GM12878 (cell line): ENCODE measurements at regions not wholly inside any gene's neighbourhood (a gene's known extent, or its start where the extent isn't known, plus 50 kb on each side); places are given as distances from the start of the nearest gene placed in this dataset.

Experiments
- ATAC-seq: fragments of 200-7000 bp; cut with Tn5 transposase; 3 replicates; pipeline ENCODE4 v1.9.1; 2020; ENCODE audit warnings: mild to moderate bottlenecking, moderate library complexity
- BruUV-seq: library from RNA; stranded (reverse); fragments of 400-500 nt; replicated peaks from 2 replicates; lab custom pipeline; 2021; lab: Mats Ljungman, UMichigan
- CTCF ChIA-PET: fragments of 300-600 bp; sonication (Branson Sonifier 250); formaldehyde crosslinking; extraction: SDS; loops from one replicate; lab custom pipeline; 2021; ENCODE audit warnings: inconsistent platforms; lab: Yijun Ruan, JAX
- POLR2A ChIA-PET: fragments of 350-600 bp; formaldehyde crosslinking; extraction: SDS; loops from one replicate; lab custom pipeline; 2021; ENCODE audit warnings: inconsistent platforms; lab: Charles Lee
- RAD21 ChIA-PET: fragments of 300-600 bp; sonication (Branson Sonifier 250); formaldehyde crosslinking; loops from one replicate; lab custom pipeline; 2023; ENCODE audit warnings: antibody characterized with exemption; ENCODE audit not compliant: unreplicated experiment; lab: Charles Lee
- SMC1A ChIA-PET: fragments of 300-600 bp; sonication (Branson Sonifier 250); formaldehyde crosslinking; loops from one replicate; lab custom pipeline; 2023; ENCODE audit not compliant: unreplicated experiment, uncharacterized antibody; lab: Charles Lee
- DNase-seq: peaks from one replicate; pipeline ENCODE4 v3.0.0-alpha.2; 2011; ENCODE audit warnings: low read depth, low spot score
- FAIRE-seq: peaks from 3 replicates; lab custom pipeline; 2011; peaks lifted over from hg19 to GRCh38; lab: Jason Lieb, UNC
- H2AFZ ChIP-seq: 2 replicates; pipeline ENCODE4 v1.6.0; 2011; ENCODE audit warnings: low read depth, low read length, control low read depth; ENCODE audit not compliant: control insufficient read depth
- H3K27ac ChIP-seq: 2 replicates; pipeline ENCODE4 v1.5.1; 2011; ENCODE audit warnings: control low read depth; ENCODE audit not compliant: control insufficient read depth, insufficient read depth
- H3K27me3 ChIP-seq, 2 experiments: replicated peaks in 1 of 2; 2 replicates each; pipeline versions ENCODE4 v1.6.0 to v1.6.1; 2011; ENCODE audit warnings: low read length in 1 of 2; ENCODE audit not compliant: control insufficient read depth in 2 of 2, insufficient read depth in 2 of 2
- H3K36me3 ChIP-seq, 2 experiments: 2 replicates each; pipeline ENCODE4 v1.5.1; 2011; ENCODE audit warnings: low read length in 1 of 2; ENCODE audit not compliant: control insufficient read depth in 2 of 2, insufficient read depth in 2 of 2
- H3K4me1 ChIP-seq: 2 replicates; pipeline ENCODE4 v1.6.1; 2011; ENCODE audit warnings: mild to moderate bottlenecking, low read length, moderate library complexity, mixed read lengths; ENCODE audit not compliant: control insufficient read depth, insufficient read depth
- H3K4me2 ChIP-seq: 2 replicates; pipeline ENCODE4 v1.6.0; 2011; ENCODE audit warnings: control low read depth; ENCODE audit not compliant: control insufficient read depth, insufficient read depth
- H3K4me3 ChIP-seq: fragments of 200-600 bp; sonication (generic); 2 replicates; pipeline ENCODE4 v1.5.1; 2016
- H3K79me2 ChIP-seq: 2 replicates; pipeline ENCODE4 v1.6.0; 2011; ENCODE audit warnings: low read length; ENCODE audit not compliant: control insufficient read depth, insufficient read depth
- H3K9ac ChIP-seq: 2 replicates; pipeline ENCODE4 v1.8.0; 2011; ENCODE audit warnings: low read length, control low read depth, mixed read lengths; ENCODE audit not compliant: control insufficient read depth, insufficient read depth
- H3K9me3 ChIP-seq: replicated peaks from 3 replicates; pipeline ENCODE4 v1.5.1; 2011; ENCODE audit warnings: mild to moderate bottlenecking, low read length; ENCODE audit not compliant: control insufficient read depth, insufficient read depth
- H4K20me1 ChIP-seq: 2 replicates; pipeline ENCODE4 v1.6.0; 2011; ENCODE audit not compliant: control insufficient read depth, insufficient read depth
- ATF7 ChIP-seq: fragments of 450-650 bp; IDR thresholded peaks from 2 replicates; pipeline ENCODE4 v1.6.1; 2016; ENCODE audit warnings: low read depth, mild to moderate bottlenecking
- BACH1 ChIP-seq: fragments of 450-650 bp; IDR thresholded peaks from 2 replicates; pipeline ENCODE4 v1.6.1; 2017; ENCODE audit warnings: mild to moderate bottlenecking, borderline replicate concordance
- CHD4 ChIP-seq: fragments of 200-600 bp; sonication (generic); IDR thresholded peaks from 2 replicates; pipeline ENCODE4 v1.6.1; 2016; ENCODE audit warnings: mild to moderate bottlenecking
- EP300 ChIP-seq, 2 experiments: fragments of 150-350 bp in 1 of 2; IDR thresholded peaks; 2 replicates each; pipeline ENCODE4 v1.6.1; 2011 to 2012; ENCODE audit warnings: low read depth in 2 of 2, low read length in 2 of 2, borderline replicate concordance in 1 of 2, improper control_type of control experiment in 1 of 2, inconsistent platforms in 1 of 2; ENCODE audit not compliant: control insufficient read depth in 1 of 2
- EZH2 ChIP-seq: IDR thresholded peaks from 2 replicates; pipeline ENCODE4 v1.6.1; 2012; ENCODE audit warnings: low read depth, mild to moderate bottlenecking, control low read depth, inconsistent platforms, low read length, borderline replicate concordance; ENCODE audit not compliant: control insufficient read depth
- FOXK2 ChIP-seq: fragments of 450-650 bp; IDR thresholded peaks from 2 replicates; pipeline ENCODE4 v1.6.1; 2017; ENCODE audit warnings: mild to moderate bottlenecking, moderate library complexity
- GABPA ChIP-seq: IDR thresholded peaks from 2 replicates; pipeline ENCODE4 v1.6.1; 2014; ENCODE audit warnings: antibody characterized with exemption, low read depth, mild to moderate bottlenecking, inconsistent platforms
- HDGF ChIP-seq: fragments of 450-650 bp; IDR thresholded peaks from 2 replicates; pipeline ENCODE4 v1.6.1; 2016; ENCODE audit warnings: antibody characterized with exemption
- MTA2 ChIP-seq: fragments of 450-650 bp; IDR thresholded peaks from 2 replicates; pipeline ENCODE4 v1.6.1; 2016; ENCODE audit warnings: low read depth, mild to moderate bottlenecking, moderate library complexity
- NR2F1 ChIP-seq: fragments of 450-650 bp; conservative IDR thresholded peaks from 2 replicates; pipeline ENCODE4 v1.6.1; 2017; ENCODE audit warnings: mild to moderate bottlenecking
- POLR2A ChIP-seq: IDR thresholded peaks from 2 replicates; pipeline ENCODE4 v1.6.1; 2011; ENCODE audit warnings: low read depth, mild to moderate bottlenecking, low read length
- POLR2AphosphoS5 ChIP-seq: IDR thresholded peaks from 2 replicates; pipeline ENCODE4 v1.6.1; 2011; ENCODE audit warnings: mild to moderate bottlenecking, low read length, inconsistent platforms
- POU2F2 ChIP-seq: IDR thresholded peaks from 3 replicates; pipeline ENCODE4 v1.6.1; 2011; ENCODE audit warnings: low read depth, mild to moderate bottlenecking, low read length, borderline replicate concordance
- SIN3A ChIP-seq: IDR thresholded peaks from 2 replicates; pipeline ENCODE4 v1.6.1; 2012; ENCODE audit warnings: low read depth, low read length, improper control_type of control experiment
- SMARCA5 ChIP-seq: fragments of 450-650 bp; IDR thresholded peaks from 2 replicates; pipeline ENCODE4 v1.6.1; 2017; ENCODE audit warnings: mild to moderate bottlenecking
- ZNF274 ChIP-seq: IDR thresholded peaks from one replicate; pipeline ENCODE4 v1.8.0; 2011; ENCODE audit not compliant: insufficient read length, insufficient read depth
- ZNF622 ChIP-seq: fragments of 450-650 bp; IDR thresholded peaks from 2 replicates; pipeline ENCODE4 v1.6.1; 2017; ENCODE audit warnings: mild to moderate bottlenecking, inconsistent platforms
- WGBS: methylation state at CpG from one replicate; pipeline ENCODE4 v1.1.6; 2016; ENCODE audit warnings: low lambda C conversion rate; ENCODE audit not compliant: insufficient replicate concordance, insufficient coverage; ENCODE audit errors: missing lambda C conversion rate; 5-methylcytosine and 5-hydroxymethylcytosine counted together
- in situ Hi-C: fragments of 300-500 bp; cut with MboI; formaldehyde crosslinking; loops from 9 replicates; pipeline ENCODE4 v1.14.3; 2018; ENCODE audit warnings: mixed read lengths
- intact Hi-C: fragments of 100-400 bp; cut with micrococcal nuclease; formaldehyde crosslinking; loops from one replicate; pipeline ENCODE4 v1.14.2; 2022; ENCODE audit not compliant: unreplicated experiment
- TF ChIP-seq, protein P1 (sequence below): fragments of 450-650 bp; IDR thresholded peaks from 2 replicates; pipeline ENCODE4 v1.6.1; 2017; ENCODE audit warnings: mild to moderate bottlenecking, moderate library complexity
- TF ChIP-seq, protein P2 (sequence below): fragments of 450-650 bp; IDR thresholded peaks from 2 replicates; pipeline ENCODE4 v1.6.1; 2017; ENCODE audit warnings: low read depth, mild to moderate bottlenecking, moderate library complexity
- TF ChIP-seq, protein P3 (sequence below): fragments of 450-650 bp; IDR thresholded peaks from 2 replicates; pipeline ENCODE4 v1.6.1; 2016; ENCODE audit warnings: mild to moderate bottlenecking

DNA sequence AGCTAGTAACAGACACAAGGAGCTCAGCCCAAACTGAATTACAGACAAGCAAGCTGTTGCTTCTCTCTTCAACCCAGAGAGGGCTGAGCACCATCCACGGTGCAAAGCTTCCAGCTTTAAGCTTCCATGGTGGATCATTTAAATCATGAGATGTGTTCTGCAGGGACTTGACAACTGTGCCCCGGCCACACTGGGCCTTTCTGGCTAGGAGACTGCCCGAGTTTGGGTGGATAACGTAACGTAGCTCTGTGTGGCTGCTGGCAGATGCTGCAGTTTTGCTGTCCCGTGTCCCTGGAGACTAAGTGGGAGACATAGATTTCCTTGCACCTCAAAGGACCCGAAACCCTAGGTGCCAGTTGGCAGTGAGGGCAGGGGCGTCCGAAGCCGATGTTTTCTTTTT is 234.0 kb downstream of the IRX2 start (continued):
- TF ChIP-seq, protein P1, sequence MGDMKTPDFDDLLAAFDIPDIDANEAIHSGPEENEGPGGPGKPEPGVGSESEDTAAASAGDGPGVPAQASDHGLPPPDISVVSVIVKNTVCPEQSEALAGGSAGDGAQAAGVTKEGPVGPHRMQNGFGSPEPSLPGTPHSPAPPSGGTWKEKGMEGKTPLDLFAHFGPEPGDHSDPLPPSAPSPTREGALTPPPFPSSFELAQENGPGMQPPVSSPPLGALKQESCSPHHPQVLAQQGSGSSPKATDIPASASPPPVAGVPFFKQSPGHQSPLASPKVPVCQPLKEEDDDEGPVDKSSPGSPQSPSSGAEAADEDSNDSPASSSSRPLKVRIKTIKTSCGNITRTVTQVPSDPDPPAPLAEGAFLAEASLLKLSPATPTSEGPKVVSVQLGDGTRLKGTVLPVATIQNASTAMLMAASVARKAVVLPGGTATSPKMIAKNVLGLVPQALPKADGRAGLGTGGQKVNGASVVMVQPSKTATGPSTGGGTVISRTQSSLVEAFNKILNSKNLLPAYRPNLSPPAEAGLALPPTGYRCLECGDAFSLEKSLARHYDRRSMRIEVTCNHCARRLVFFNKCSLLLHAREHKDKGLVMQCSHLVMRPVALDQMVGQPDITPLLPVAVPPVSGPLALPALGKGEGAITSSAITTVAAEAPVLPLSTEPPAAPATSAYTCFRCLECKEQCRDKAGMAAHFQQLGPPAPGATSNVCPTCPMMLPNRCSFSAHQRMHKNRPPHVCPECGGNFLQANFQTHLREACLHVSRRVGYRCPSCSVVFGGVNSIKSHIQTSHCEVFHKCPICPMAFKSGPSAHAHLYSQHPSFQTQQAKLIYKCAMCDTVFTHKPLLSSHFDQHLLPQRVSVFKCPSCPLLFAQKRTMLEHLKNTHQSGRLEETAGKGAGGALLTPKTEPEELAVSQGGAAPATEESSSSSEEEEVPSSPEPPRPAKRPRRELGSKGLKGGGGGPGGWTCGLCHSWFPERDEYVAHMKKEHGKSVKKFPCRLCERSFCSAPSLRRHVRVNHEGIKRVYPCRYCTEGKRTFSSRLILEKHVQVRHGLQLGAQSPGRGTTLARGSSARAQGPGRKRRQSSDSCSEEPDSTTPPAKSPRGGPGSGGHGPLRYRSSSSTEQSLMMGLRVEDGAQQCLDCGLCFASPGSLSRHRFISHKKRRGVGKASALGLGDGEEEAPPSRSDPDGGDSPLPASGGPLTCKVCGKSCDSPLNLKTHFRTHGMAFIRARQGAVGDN = no peak
- TF ChIP-seq HDGF (no peak), MTA2 (no peak), EP300 (IDR thresholded peaks at IDR 0.05; ENCODE audit: borderline replicate concordance in 1 of 2, control insufficient read depth in 1 of 2, low read depth in 2 of 2, low read length in 2 of 2) (no peak), CHD4 (no peak), EZH2 (no peak), POLR2A (no peak)

DNA sequence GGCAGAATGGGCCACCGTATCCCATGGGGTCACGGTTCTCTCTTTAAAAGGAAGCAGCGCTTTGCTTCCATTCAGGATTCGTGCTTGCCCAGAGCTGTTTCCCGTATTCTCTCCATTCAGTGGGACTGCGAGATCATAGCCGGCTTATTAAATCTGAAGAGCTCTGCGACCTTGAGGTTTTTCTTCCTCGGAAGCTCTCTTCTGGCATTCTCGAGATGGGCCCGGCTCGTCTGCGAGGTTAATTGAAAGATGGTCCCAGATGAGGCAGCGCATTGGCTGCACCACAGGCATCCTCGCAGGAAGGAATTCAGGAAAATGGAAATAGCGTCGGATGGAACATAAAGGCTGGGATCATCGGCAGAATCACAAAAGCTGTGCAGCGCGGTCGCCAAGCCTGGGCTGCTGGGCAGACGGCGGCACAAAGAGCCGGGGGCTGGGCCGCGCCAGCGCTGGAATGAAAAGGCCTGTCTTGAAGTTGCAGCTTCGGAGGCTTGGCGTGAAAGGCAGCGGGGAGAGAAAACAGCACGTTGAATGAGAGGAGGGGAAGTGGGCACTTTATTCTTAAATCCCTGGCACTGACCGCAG is 236.2 kb downstream of the IRX2 start:
- no peaks in the 10 kb centered on the region for H4K20me1 ChIP-seq
- no peaks in the 10 kb centered on the region for H3K79me2 ChIP-seq
- ChIA-PET CTCF (no interaction called here), SMC1A (no interaction called here), RAD21 (no interaction called here), POLR2A (no interaction called here)
- H3K9me3 ChIP-seq = no peaks in the 10 kb centered on the region; the same call in 2 of the 3 replicates
- no peaks in the 10 kb centered on the region for H3K27me3 ChIP-seq
- H3K4me1 ChIP-seq = no peaks in the 10 kb centered on the region
- no peak overlapping the region for H3K9ac ChIP-seq
- FAIRE-seq (no peak), DNase-seq (no peak), ATAC-seq (no peak)
- intact Hi-C loops = no loop called here
- no peak overlapping the region for H2AFZ ChIP-seq
- no peak overlapping the region for H3K4me3 ChIP-seq
- no peak overlapping the region for H3K4me2 ChIP-seq
- WGBS = 62% methylated on average over 29 of the region's 32 CpGs
- in situ Hi-C loops = no loop called here
- H3K27ac ChIP-seq = no peak overlapping the region
- H3K36me3 ChIP-seq = no peaks in the 10 kb centered on the region
- BruUV-seq = no TSS peak
- no peak for TF ChIP-seq SMARCA5
- TF ChIP-seq ZNF622 = no peak
- no peak for TF ChIP-seq ATF7
- TF ChIP-seq POLR2AphosphoS5 = no peak
- no peak for TF ChIP-seq FOXK2
- TF ChIP-seq SIN3A = no peak
- TF ChIP-seq, protein P2, sequence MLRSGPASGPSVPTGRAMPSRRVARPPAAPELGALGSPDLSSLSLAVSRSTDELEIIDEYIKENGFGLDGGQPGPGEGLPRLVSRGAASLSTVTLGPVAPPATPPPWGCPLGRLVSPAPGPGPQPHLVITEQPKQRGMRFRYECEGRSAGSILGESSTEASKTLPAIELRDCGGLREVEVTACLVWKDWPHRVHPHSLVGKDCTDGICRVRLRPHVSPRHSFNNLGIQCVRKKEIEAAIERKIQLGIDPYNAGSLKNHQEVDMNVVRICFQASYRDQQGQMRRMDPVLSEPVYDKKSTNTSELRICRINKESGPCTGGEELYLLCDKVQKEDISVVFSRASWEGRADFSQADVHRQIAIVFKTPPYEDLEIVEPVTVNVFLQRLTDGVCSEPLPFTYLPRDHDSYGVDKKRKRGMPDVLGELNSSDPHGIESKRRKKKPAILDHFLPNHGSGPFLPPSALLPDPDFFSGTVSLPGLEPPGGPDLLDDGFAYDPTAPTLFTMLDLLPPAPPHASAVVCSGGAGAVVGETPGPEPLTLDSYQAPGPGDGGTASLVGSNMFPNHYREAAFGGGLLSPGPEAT = no peak
- TF ChIP-seq, protein P3, sequence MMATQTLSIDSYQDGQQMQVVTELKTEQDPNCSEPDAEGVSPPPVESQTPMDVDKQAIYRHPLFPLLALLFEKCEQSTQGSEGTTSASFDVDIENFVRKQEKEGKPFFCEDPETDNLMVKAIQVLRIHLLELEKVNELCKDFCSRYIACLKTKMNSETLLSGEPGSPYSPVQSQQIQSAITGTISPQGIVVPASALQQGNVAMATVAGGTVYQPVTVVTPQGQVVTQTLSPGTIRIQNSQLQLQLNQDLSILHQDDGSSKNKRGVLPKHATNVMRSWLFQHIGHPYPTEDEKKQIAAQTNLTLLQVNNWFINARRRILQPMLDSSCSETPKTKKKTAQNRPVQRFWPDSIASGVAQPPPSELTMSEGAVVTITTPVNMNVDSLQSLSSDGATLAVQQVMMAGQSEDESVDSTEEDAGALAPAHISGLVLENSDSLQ = no peak
- TF ChIP-seq NR2F1 = no peak
- no peak for TF ChIP-seq POLR2A
- TF ChIP-seq ZNF274 = no peak
- TF ChIP-seq BACH1 = no peak
- no peak for TF ChIP-seq POU2F2
- no peak for TF ChIP-seq GABPA
